IMR-90 (cell line): ENCODE measurements at regions not wholly inside any gene's neighbourhood (a gene's known extent, or its start where the extent isn't known, plus 50 kb on each side); places are given as distances from the start of the nearest gene placed in this dataset.

Source experiments
- CEBPB ChIP-seq: IDR thresholded peaks from 2 replicates; pipeline ENCODE4 v1.6.1; 2012; ENCODE audit warnings: low read depth, low read length, improper control_type of control experiment
- CTCF ChIP-seq: conservative IDR thresholded peaks from 2 replicates; pipeline ENCODE4 v1.5.1; 2012; ENCODE audit warnings: mild to moderate bottlenecking, low read depth, low read length, improper control_type of control experiment
- FOS ChIP-seq: fragments of 150-350 bp; IDR thresholded peaks from 2 replicates; pipeline ENCODE4 v1.6.1; 2016; ENCODE audit warnings: low read depth, low read length
- MAFK ChIP-seq: IDR thresholded peaks from 2 replicates; pipeline ENCODE4 v1.6.1; 2012; ENCODE audit warnings: low read depth, low read length, improper control_type of control experiment
- MXI1 ChIP-seq: IDR thresholded peaks from 2 replicates; pipeline ENCODE4 v1.6.1; 2012; ENCODE audit warnings: low read depth, mild to moderate bottlenecking, low read length, moderate library complexity, borderline replicate concordance
- POLR2A ChIP-seq: IDR thresholded peaks from 2 replicates; pipeline ENCODE4 v1.6.1; 2012; ENCODE audit warnings: mild to moderate bottlenecking, low read depth, low read length
- RAD21 ChIP-seq: IDR thresholded peaks from 2 replicates; pipeline ENCODE4 v1.6.1; 2012; ENCODE audit warnings: low read length, improper control_type of control experiment
- RCOR1 ChIP-seq: IDR thresholded peaks from 2 replicates; pipeline ENCODE4 v1.6.1; 2012; ENCODE audit warnings: mild to moderate bottlenecking, low read length, improper control_type of control experiment; ENCODE audit not compliant: insufficient replicate concordance
- RFX5 ChIP-seq: IDR thresholded peaks from 2 replicates; pipeline ENCODE4 v1.8.0; 2012; ENCODE audit warnings: low read depth, mild to moderate bottlenecking, low read length, moderate library complexity
- SMC3 ChIP-seq: fragments of 150-350 bp; IDR thresholded peaks from 2 replicates; pipeline ENCODE4 v1.6.1; 2016; ENCODE audit warnings: low read depth, mild to moderate bottlenecking, antibody characterized with exemption, low read length, moderate library complexity
- USF2 ChIP-seq: fragments of 150-350 bp; IDR thresholded peaks from 2 replicates; pipeline ENCODE4 v1.6.1; 2017; ENCODE audit warnings: mild to moderate bottlenecking, antibody characterized with exemption, low read length, low read depth

- TF ChIP-seq CEBPB (no peak), USF2 (no peak), CTCF (no peak), MAFK (no peak), POLR2A (no peak), RFX5 (no peak), RAD21 (no peak), RCOR1 (no peak), FOS (no peak), MXI1 (no peak), SMC3 (no peak)
Measured at GRCh38 chr5:54728588-54728915, 211.0 kb downstream of the SNX18 start.
